PC-9 (cell line): ENCODE measurements at regions not wholly inside any gene's neighbourhood (a gene's known extent, or its start where the extent isn't known, plus 50 kb on each side); places are given as distances from the start of the nearest gene placed in this dataset.

Source experiments
- CTCF ChIP-seq: fragments of 200-600 bp; sonication (generic); conservative IDR thresholded peaks from 2 replicates; pipeline ENCODE4 v1.6.1; 2017; ENCODE audit warnings: mixed run types, antibody characterized with exemption, mild to moderate bottlenecking, moderate library complexity
- EZH2 ChIP-seq: fragments of 200-600 bp; sonication (generic); IDR thresholded peaks from 2 replicates; pipeline ENCODE4 v1.8.0; 2017; ENCODE audit warnings: antibody characterized with exemption, low read depth

- TF ChIP-seq CTCF (no peak), EZH2 (no peak)
Measured at GRCh38 chr12:43114316-43114715, 437.7 kb downstream of the ADAMTS20 start.
